A673 (cell line): ENCODE measurements at regions not wholly inside any gene's neighbourhood (a gene's known extent, or its start where the extent isn't known, plus 50 kb on each side); places are given as distances from the start of the nearest gene placed in this dataset.
A peak's percentile ranks its signal among the peaks of the same experiment; 100 is the strongest.

Source experiments
- BruUV-seq: library from RNA; stranded (reverse); fragments of 400-500 nt; replicated peaks from 2 replicates; lab custom pipeline; 2021; lab: Mats Ljungman, UMichigan
- CTCF ChIA-PET: fragments of 300-600 bp; sonication (Branson Sonifier 250); formaldehyde crosslinking; loops from one replicate; lab custom pipeline; 2022; ENCODE audit warnings: antibody characterized with exemption; lab: Charles Lee
- POLR2A ChIA-PET: fragments of 300-600 bp; sonication (Branson Sonifier 250); formaldehyde crosslinking; loops from one replicate; lab custom pipeline; 2022; ENCODE audit warnings: antibody characterized with exemption; ENCODE audit not compliant: low non-redundant PET; lab: Charles Lee
- DNase-seq: peaks from one replicate; pipeline ENCODE4 v3.0.0-alpha.2; 2015; ENCODE audit warnings: low spot score
- H3K27ac ChIP-seq: fragments of 200-600 bp; sonication (generic); 2 replicates; pipeline ENCODE4 v1.5.1; 2016; ENCODE audit warnings: mixed run types, low read depth, mild to moderate bottlenecking, mixed read lengths, antibody characterized with exemption, low read length; ENCODE audit not compliant: poor library complexity, severe bottlenecking
- H3K27me3 ChIP-seq: fragments of 200-600 bp; sonication (generic); replicated peaks from 2 replicates; pipeline ENCODE4 v1.6.1; 2017; ENCODE audit warnings: mixed run types, low read depth, mild to moderate bottlenecking, mixed read lengths, antibody characterized with exemption, low read length; ENCODE audit not compliant: insufficient read depth, poor library complexity
- H3K36me3 ChIP-seq: fragments of 200-600 bp; sonication (generic); 2 replicates; pipeline ENCODE4 v1.6.1; 2016; ENCODE audit warnings: mixed run types, mild to moderate bottlenecking, mixed read lengths, antibody characterized with exemption, low read length; ENCODE audit not compliant: insufficient read depth, poor library complexity, severe bottlenecking
- H3K4me1 ChIP-seq: fragments of 200-600 bp; sonication (generic); 2 replicates; pipeline ENCODE4 v1.6.1; 2017; ENCODE audit warnings: mixed run types, mild to moderate bottlenecking, mixed read lengths, antibody characterized with exemption, low read length; ENCODE audit not compliant: insufficient read depth, poor library complexity, severe bottlenecking
- H3K4me3 ChIP-seq: fragments of 200-600 bp; sonication (generic); 2 replicates; pipeline ENCODE4 v1.5.1; 2016; ENCODE audit warnings: low read depth, mixed run types, mild to moderate bottlenecking, mixed read lengths, low read length; ENCODE audit not compliant: poor library complexity, severe bottlenecking
- H3K9me3 ChIP-seq: fragments of 200-600 bp; sonication (generic); 2 replicates; pipeline ENCODE4 v1.6.1; 2016; ENCODE audit warnings: mixed run types, low read depth, mild to moderate bottlenecking, mixed read lengths, antibody characterized with exemption, low read length; ENCODE audit not compliant: poor library complexity, severe bottlenecking
- CTCF ChIP-seq: fragments of 300-800, 200-600 bp; sonication (generic); conservative IDR thresholded peaks from 2 replicates; pipeline ENCODE4 v1.5.1; 2017; ENCODE audit warnings: low read depth, mild to moderate bottlenecking, antibody characterized with exemption, low read length, moderate library complexity, mixed read lengths
- EZH2 ChIP-seq: fragments of 200-600 bp; sonication (generic); IDR thresholded peaks from 2 replicates; pipeline ENCODE4 v1.6.1; 2017; ENCODE audit warnings: borderline replicate concordance, low read depth, mild to moderate bottlenecking, mixed read lengths, antibody characterized with exemption, low read length; ENCODE audit not compliant: poor library complexity, severe bottlenecking
- intact Hi-C: fragments of 100-400 bp; cut with micrococcal nuclease; formaldehyde crosslinking; loops from one replicate; pipeline ENCODE4 v1.10.0; 2022; ENCODE audit not compliant: unreplicated experiment

GRCh38 chr9:31807574-31808256, 576.7 kb upstream of the ACO1 start:
- no peak overlapping the region for H3K27ac ChIP-seq
- POLR2A ChIA-PET, result no interaction called here
- intact Hi-C loops, result loop anchor here (10.0 kb wide), 1 partner anchor 163 kb away; no protein-coding TSS in a partner anchor
- CTCF ChIA-PET, result no interaction called here
- peak; percentile 43 for TF ChIP-seq CTCF
- no peak for TF ChIP-seq EZH2
- H3K27me3 ChIP-seq, result no peaks in the 10 kb centered on the region
- peak; percentile 3 for DNase-seq
- no peaks in the 10 kb centered on the region for H3K9me3 ChIP-seq
- no peaks in the 10 kb centered on the region for H3K36me3 ChIP-seq
- H3K4me1 ChIP-seq, result no peaks in the 10 kb centered on the region
- no peak overlapping the region for H3K4me3 ChIP-seq
- no TSS peak for BruUV-seq

- H3K27me3 ChIP-seq, result no peaks in the 10 kb centered on the region
- DNase-seq, result no peak
Measured at GRCh38 chr9:31808766-31809165, 575.7 kb upstream of the ACO1 start.

GRCh38 chr9:31820426-31820825, 564.0 kb upstream of the ACO1 start:
- H3K36me3 ChIP-seq, result no peaks in the 10 kb centered on the region
- ChIA-PET CTCF (no interaction called here), POLR2A (no interaction called here)
- no peaks in the 10 kb centered on the region for H3K4me1 ChIP-seq
- H3K9me3 ChIP-seq, result no peaks in the 10 kb centered on the region
- no peak for TF ChIP-seq EZH2
- H3K27ac ChIP-seq, result no peak overlapping the region
- no peaks in the 10 kb centered on the region for H3K27me3 ChIP-seq
- no peak for DNase-seq
- intact Hi-C loops, result no loop called here
- no peak overlapping the region for H3K4me3 ChIP-seq
- BruUV-seq, result no TSS peak

More at GRCh38 chr9:31808766-31809165, 575.7 kb upstream of the ACO1 start:
- Histone ChIP-seq H3K27ac (no peak overlapping the region), H3K9me3 (no peaks in the 10 kb centered on the region), H3K4me3 (no peak overlapping the region), H3K4me1 (no peaks in the 10 kb centered on the region), H3K36me3 (no peaks in the 10 kb centered on the region)
- no peak for TF ChIP-seq EZH2
- no peak for TF ChIP-seq CTCF
- BruUV-seq, result no TSS peak
- CTCF ChIA-PET, result no interaction called here
- intact Hi-C loops, result loop anchor here (10.0 kb wide), 1 partner anchor 164 kb away; no protein-coding TSS in a partner anchor
- POLR2A ChIA-PET, result no interaction called here

- Histone ChIP-seq H3K9me3 (no peaks in the 10 kb centered on the region), H3K36me3 (no peaks in the 10 kb centered on the region), H3K27me3 (no peaks in the 10 kb centered on the region), H3K27ac (no peak overlapping the region), H3K4me1 (no peaks in the 10 kb centered on the region), H3K4me3 (no peak overlapping the region)
- CTCF ChIA-PET, result no interaction called here
- no TSS peak for BruUV-seq
- intact Hi-C loops, result no loop called here
- POLR2A ChIA-PET, result no interaction called here
- no peak for DNase-seq
- TF ChIP-seq CTCF (no peak), EZH2 (no peak)
Measured at GRCh38 chr9:31821583-31821982, 562.9 kb upstream of the ACO1 start.
